Adrenal gland (tissue), 5 donors: ENCODE measurements at regions not wholly inside any gene's neighbourhood (a gene's known extent, or its start where the extent isn't known, plus 50 kb on each side); places are given as distances from the start of the nearest gene placed in this dataset.

Experiments used
- CTCF ChIP-seq, 6 experiments: fragments of 450-650 bp in 4 of 6; fragments of 200-600 bp in 2 of 6; sonication (generic) in 1 of 6; IDR thresholded peaks; 1 replicate in 5 of 6; 2 replicates in 1 of 6; pipeline versions ENCODE4 v1.5.1 to v1.8.0; 2016 to 2021; ENCODE audit warnings: antibody characterized with exemption in 6 of 6, mild to moderate bottlenecking in 2 of 6, moderate library complexity in 1 of 6
- POLR2A ChIP-seq, 2 donors: fragments of 450-650 bp; IDR thresholded peaks; one replicate each; pipeline ENCODE4 v1.6.1; 2017; ENCODE audit warnings: antibody characterized with exemption in 2 of 2, mild to moderate bottlenecking in 2 of 2, moderate library complexity in 1 of 2
- donor health status: DM: no; HTN: no; CAD: no.

GRCh38 chr16:87108941-87109340, 208.3 kb downstream of the C16orf95 start:
- no peak for TF ChIP-seq CTCF (IDR thresholded peaks at IDR 0.05)
- TF ChIP-seq POLR2A (IDR thresholded peaks at IDR 0.05), result no peak
